PC-3 (cell line): ENCODE measurements at regions not wholly inside any gene's neighbourhood (a gene's known extent, or its start where the extent isn't known, plus 50 kb on each side); places are given as distances from the start of the nearest gene placed in this dataset.

Experiments
- EZH2 ChIP-seq: fragments of 300-600 bp; sonication (generic); IDR thresholded peaks from one replicate; pipeline ENCODE4 v1.6.1; 2017; ENCODE audit warnings: antibody characterized with exemption, mild to moderate bottlenecking, low read length; ENCODE audit not compliant: unreplicated experiment
- TF ChIP-seq, protein P1 (sequence below): fragments of 300-600 bp; sonication (generic); conservative IDR thresholded peaks from 2 replicates; pipeline ENCODE4 v1.5.1; 2017; ENCODE audit warnings: antibody characterized with exemption, low read depth, mild to moderate bottlenecking, low read length

DNA sequence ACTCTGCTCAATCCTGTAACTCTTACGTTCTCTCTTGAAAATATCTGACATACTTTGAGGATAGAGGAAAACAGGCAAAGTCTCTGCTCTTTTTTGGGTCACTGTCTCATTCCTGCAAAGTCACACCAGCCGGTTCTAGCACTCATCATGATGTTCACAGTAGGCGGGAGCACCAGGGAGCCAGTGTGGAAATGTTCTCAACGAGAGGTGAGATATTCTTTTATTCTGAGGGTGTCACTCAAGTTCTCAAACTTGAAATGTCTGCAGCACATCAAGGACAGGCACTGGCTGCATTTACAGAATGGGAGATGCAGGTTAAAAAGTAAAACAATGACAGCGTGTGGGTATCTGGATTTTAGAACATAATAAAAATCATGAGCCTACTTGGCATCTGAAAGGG, 714.7 kb downstream of the QKI start:
- TF ChIP-seq, protein P1, sequence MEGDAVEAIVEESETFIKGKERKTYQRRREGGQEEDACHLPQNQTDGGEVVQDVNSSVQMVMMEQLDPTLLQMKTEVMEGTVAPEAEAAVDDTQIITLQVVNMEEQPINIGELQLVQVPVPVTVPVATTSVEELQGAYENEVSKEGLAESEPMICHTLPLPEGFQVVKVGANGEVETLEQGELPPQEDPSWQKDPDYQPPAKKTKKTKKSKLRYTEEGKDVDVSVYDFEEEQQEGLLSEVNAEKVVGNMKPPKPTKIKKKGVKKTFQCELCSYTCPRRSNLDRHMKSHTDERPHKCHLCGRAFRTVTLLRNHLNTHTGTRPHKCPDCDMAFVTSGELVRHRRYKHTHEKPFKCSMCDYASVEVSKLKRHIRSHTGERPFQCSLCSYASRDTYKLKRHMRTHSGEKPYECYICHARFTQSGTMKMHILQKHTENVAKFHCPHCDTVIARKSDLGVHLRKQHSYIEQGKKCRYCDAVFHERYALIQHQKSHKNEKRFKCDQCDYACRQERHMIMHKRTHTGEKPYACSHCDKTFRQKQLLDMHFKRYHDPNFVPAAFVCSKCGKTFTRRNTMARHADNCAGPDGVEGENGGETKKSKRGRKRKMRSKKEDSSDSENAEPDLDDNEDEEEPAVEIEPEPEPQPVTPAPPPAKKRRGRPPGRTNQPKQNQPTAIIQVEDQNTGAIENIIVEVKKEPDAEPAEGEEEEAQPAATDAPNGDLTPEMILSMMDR: no peak
- no peak for TF ChIP-seq EZH2
